Stimulated activated naive CD8-positive, alpha-beta T cell treated with anti-CD3 and anti-CD28 coated beads, Interleukin-15, amount 100 ng/mL, for 72 hours (primary cell): ENCODE measurements at regions not wholly inside any gene's neighbourhood (a gene's known extent, or its start where the extent isn't known, plus 50 kb on each side); places are given as distances from the start of the nearest gene placed in this dataset.

Source experiments
- ATAC-seq: fragments of 150-1000 bp; cut with Tn5 transposase; 2 replicates; pipeline ENCODE4 v1.10.0; 2021; ENCODE audit warnings: mild to moderate bottlenecking, moderate library complexity
- DNase-seq, 2 donors: peaks; one replicate each; pipeline ENCODE4 v3.0.0; 2021 to 2022
- H3K27ac Mint-ChIP-seq, 2 donors: one replicate each; pipeline ENCODE4 v1.8.0; 2022; ENCODE audit warnings: mild to moderate bottlenecking in 2 of 2, mixed read lengths in 2 of 2, moderate library complexity in 2 of 2
- H3K27me3 Mint-ChIP-seq: one replicate; pipeline ENCODE4 v1.8.0; 2022; ENCODE audit warnings: mixed read lengths
- H3K4me1 Mint-ChIP-seq: one replicate; pipeline ENCODE4 v1.8.0; 2022; ENCODE audit warnings: mild to moderate bottlenecking, mixed read lengths
- H3K4me3 Mint-ChIP-seq, 2 donors: one replicate each; pipeline ENCODE4 v1.8.0; 2022; ENCODE audit warnings: mild to moderate bottlenecking in 2 of 2, mixed read lengths in 2 of 2, moderate library complexity in 1 of 2
- H3K9me3 Mint-ChIP-seq, 2 donors: one replicate each; pipeline ENCODE4 v1.8.0; 2022; ENCODE audit warnings: mixed read lengths in 2 of 2

GRCh38 chr13:47638627-47639026, 362.4 kb downstream of the SUCLA2 start:
- no peak overlapping the region for H3K27ac Mint-ChIP-seq
- DNase-seq (no peak), ATAC-seq (no peak)
- peaks cover 9% of the 10 kb centered on the region for H3K27me3 Mint-ChIP-seq
- no peaks in the 10 kb centered on the region for H3K4me1 Mint-ChIP-seq
- H3K9me3 Mint-ChIP-seq, result peaks cover 21 to 30% of the 10 kb centered on the region in 2 donors
- H3K4me3 Mint-ChIP-seq, result no peak overlapping the region

GRCh38 chr13:47632311-47632710, 368.8 kb downstream of the SUCLA2 start:
- H3K9me3 Mint-ChIP-seq, result peaks cover 21 to 53% of the 10 kb centered on the region in 2 donors
- ATAC-seq (no peak), DNase-seq (no peak)
- H3K4me1 Mint-ChIP-seq, result no peaks in the 10 kb centered on the region
- H3K27me3 Mint-ChIP-seq, result peaks cover 9% of the 10 kb centered on the region
- H3K27ac Mint-ChIP-seq, result no peak overlapping the region
- H3K4me3 Mint-ChIP-seq, result no peak overlapping the region

GRCh38 chr13:47628666-47629065, 372.4 kb downstream of the SUCLA2 start:
- Mint-ChIP-seq H3K27me3 (no peaks in the 10 kb centered on the region), H3K4me1 (no peaks in the 10 kb centered on the region), H3K4me3 (no peak overlapping the region), H3K27ac (no peak overlapping the region), H3K9me3 (peaks cover 6 to 24% of the 10 kb centered on the region in 2 donors)
- no peak for ATAC-seq
- DNase-seq, result no peak

- DNase-seq (no peak), ATAC-seq (no peak)
- peaks cover 3 to 6% of the 10 kb centered on the region in 2 donors for H3K9me3 Mint-ChIP-seq
- H3K4me3 Mint-ChIP-seq, result no peak overlapping the region
- no peaks in the 10 kb centered on the region for H3K4me1 Mint-ChIP-seq
- H3K27ac Mint-ChIP-seq, result no peak overlapping the region
- peaks cover 6% of the 10 kb centered on the region for H3K27me3 Mint-ChIP-seq
Measured at GRCh38 chr13:47623862-47624261, 377.2 kb downstream of the SUCLA2 start.

- Mint-ChIP-seq H3K4me3 (no peak overlapping the region), H3K27me3 (peaks cover 6% of the 10 kb centered on the region), H3K9me3 (peaks cover 6 to 9% of the 10 kb centered on the region in 2 donors), H3K27ac (no peak overlapping the region), H3K4me1 (no peaks in the 10 kb centered on the region)
- ATAC-seq, result no peak
- DNase-seq, result no peak
Measured at GRCh38 chr13:47621931-47622330, 379.1 kb downstream of the SUCLA2 start.

GRCh38 chr13:47611664-47612288, 389.3 kb downstream of the SUCLA2 start:
- H3K9me3 Mint-ChIP-seq, result peaks cover 9 to 11% of the 10 kb centered on the region in 2 donors
- no peak for DNase-seq
- peak overlapping the region in 1 of 2 donors; percentile 32 for H3K27ac Mint-ChIP-seq
- no peaks in the 10 kb centered on the region for H3K4me1 Mint-ChIP-seq
- no peak for ATAC-seq
- H3K27me3 Mint-ChIP-seq, result no peaks in the 10 kb centered on the region
- H3K4me3 Mint-ChIP-seq, result no peak overlapping the region

- no peaks in the 10 kb centered on the region for H3K27me3 Mint-ChIP-seq
- H3K9me3 Mint-ChIP-seq, result peaks cover 9 to 11% of the 10 kb centered on the region in 2 donors
- DNase-seq, result no peak
- H3K27ac Mint-ChIP-seq, result no peak overlapping the region
- H3K4me1 Mint-ChIP-seq, result no peaks in the 10 kb centered on the region
- peak; percentile 39 for ATAC-seq
- no peak overlapping the region for H3K4me3 Mint-ChIP-seq
Measured at GRCh38 chr13:47610687-47611086, 390.4 kb downstream of the SUCLA2 start.

GRCh38 chr13:47603365-47603764, 397.7 kb downstream of the SUCLA2 start:
- no peak overlapping the region for H3K27ac Mint-ChIP-seq
- ATAC-seq (no peak), DNase-seq (no peak)
- H3K9me3 Mint-ChIP-seq, result peaks cover 15 to 18% of the 10 kb centered on the region in 2 donors
- no peak overlapping the region for H3K4me3 Mint-ChIP-seq
- no peaks in the 10 kb centered on the region for H3K4me1 Mint-ChIP-seq
- no peaks in the 10 kb centered on the region for H3K27me3 Mint-ChIP-seq

GRCh38 chr13:47598340-47598911, 402.6 kb downstream of the SUCLA2 start:
- H3K4me3 Mint-ChIP-seq, result no peak overlapping the region
- no peaks in the 10 kb centered on the region for H3K27me3 Mint-ChIP-seq
- DNase-seq, result no peak
- no peak overlapping the region for H3K27ac Mint-ChIP-seq
- H3K9me3 Mint-ChIP-seq, result peaks cover 12 to 22% of the 10 kb centered on the region in 2 donors
- no peaks in the 10 kb centered on the region for H3K4me1 Mint-ChIP-seq
- no peak for ATAC-seq

GRCh38 chr13:47594833-47595232, 406.2 kb downstream of the SUCLA2 start:
- ATAC-seq, result no peak
- Mint-ChIP-seq H3K4me1 (no peaks in the 10 kb centered on the region), H3K27ac (peak overlapping the region in 1 of 2 donors; percentile 35), H3K27me3 (no peaks in the 10 kb centered on the region), H3K4me3 (no peak overlapping the region), H3K9me3 (peaks cover 7 to 22% of the 10 kb centered on the region in 2 donors)
- DNase-seq, result no peak

- peak; percentile 35 for ATAC-seq
- no peak for DNase-seq
- Mint-ChIP-seq H3K4me1 (no peaks in the 10 kb centered on the region), H3K9me3 (peaks cover 7 to 27% of the 10 kb centered on the region in 2 donors), H3K27ac (no peak overlapping the region), H3K27me3 (no peaks in the 10 kb centered on the region), H3K4me3 (no peak overlapping the region)
Measured at GRCh38 chr13:47592256-47592655, 408.8 kb downstream of the SUCLA2 start.

- ATAC-seq (no peak), DNase-seq (no peak)
- Mint-ChIP-seq H3K4me1 (no peaks in the 10 kb centered on the region), H3K27ac (no peak overlapping the region), H3K27me3 (no peaks in the 10 kb centered on the region), H3K9me3 (peaks cover 11 to 15% of the 10 kb centered on the region in 2 donors), H3K4me3 (no peak overlapping the region)
Measured at GRCh38 chr13:47588676-47589075, 412.4 kb downstream of the SUCLA2 start.

GRCh38 chr13:47572375-47572774, 428.7 kb downstream of the SUCLA2 start:
- no peaks in the 10 kb centered on the region for H3K27me3 Mint-ChIP-seq
- no peak overlapping the region for H3K27ac Mint-ChIP-seq
- DNase-seq (no peak), ATAC-seq (no peak)
- H3K4me1 Mint-ChIP-seq, result no peaks in the 10 kb centered on the region
- peaks cover 35 to 38% of the 10 kb centered on the region in 2 donors for H3K9me3 Mint-ChIP-seq
- H3K4me3 Mint-ChIP-seq, result no peak overlapping the region

GRCh38 chr13:47564041-47564440, 437.0 kb downstream of the SUCLA2 start:
- Mint-ChIP-seq H3K27ac (no peak overlapping the region), H3K27me3 (no peaks in the 10 kb centered on the region), H3K4me3 (no peak overlapping the region), H3K4me1 (no peaks in the 10 kb centered on the region), H3K9me3 (peaks cover 28 to 35% of the 10 kb centered on the region in 2 donors)
- DNase-seq (no peak), ATAC-seq (no peak)

GRCh38 chr13:47556703-47557102, 444.4 kb downstream of the SUCLA2 start:
- H3K27me3 Mint-ChIP-seq, result peaks cover 8% of the 10 kb centered on the region
- no peak overlapping the region for H3K27ac Mint-ChIP-seq
- no peak overlapping the region for H3K4me3 Mint-ChIP-seq
- DNase-seq, result no peak
- H3K9me3 Mint-ChIP-seq, result no peaks in the 10 kb centered on the region
- no peak for ATAC-seq
- no peaks in the 10 kb centered on the region for H3K4me1 Mint-ChIP-seq

GRCh38 chr13:47555235-47555634, 445.8 kb downstream of the SUCLA2 start:
- Mint-ChIP-seq H3K9me3 (no peaks in the 10 kb centered on the region), H3K27ac (no peak overlapping the region), H3K27me3 (peaks cover 13% of the 10 kb centered on the region), H3K4me3 (no peak overlapping the region), H3K4me1 (no peaks in the 10 kb centered on the region)
- DNase-seq (no peak), ATAC-seq (no peak)
